Neural cell (in vitro differentiated cells): ENCODE measurements at regions not wholly inside any gene's neighbourhood (a gene's known extent, or its start where the extent isn't known, plus 50 kb on each side); places are given as distances from the start of the nearest gene placed in this dataset.
"Not testable (repeated sequence)": the region's sequence is repeated elsewhere in the genome, so short reads cannot be mapped to it uniquely, and the experiment has no call there.

Experiments used
- H2AFZ ChIP-seq: fragments of 200-600, 300-800 bp; sonication (generic), shearing (Covaris generic); 2 replicates; pipeline ENCODE4 v1.6.0; 2014; ENCODE audit warnings: low read depth, mild to moderate bottlenecking, antibody characterized with exemption, low read length, moderate library complexity
- H3F3A ChIP-seq: fragments of 200-600 bp; shearing (Covaris generic); 2 replicates; pipeline ENCODE4 v1.6.1; 2016; ENCODE audit warnings: mild to moderate bottlenecking, moderate library complexity, mixed read lengths, antibody characterized with exemption, low read length; ENCODE audit not compliant: insufficient read depth, poor library complexity, severe bottlenecking
- H3K27ac ChIP-seq: fragments of 200-600, 300-800 bp; sonication (generic), shearing (Covaris generic); 2 replicates; pipeline ENCODE4 v1.5.1; 2014; ENCODE audit warnings: mild to moderate bottlenecking, low read length, moderate library complexity
- H3K27me3 ChIP-seq: fragments of 300-800, 200-600 bp; sonication (generic), shearing (Covaris generic); 2 replicates; pipeline ENCODE4 v1.6.0; 2014; ENCODE audit warnings: mild to moderate bottlenecking, low read depth, low read length, moderate library complexity; ENCODE audit not compliant: insufficient read depth
- H3K36me3 ChIP-seq: fragments of 300-800, 200-600 bp; sonication (generic), shearing (Covaris generic); 2 replicates; pipeline ENCODE4 v1.5.1; 2014; ENCODE audit warnings: mild to moderate bottlenecking, antibody characterized with exemption, low read length, moderate library complexity; ENCODE audit not compliant: insufficient read depth
- H3K4me2 ChIP-seq: fragments of 300-800, 200-600 bp; sonication (generic), shearing (Covaris generic); 2 replicates; pipeline ENCODE4 v1.6.0; 2014; ENCODE audit warnings: mild to moderate bottlenecking, low read length
- H3K4me3 ChIP-seq: fragments of 300-800, 200-600 bp; sonication (generic), shearing (Covaris generic); 2 replicates; pipeline ENCODE4 v1.5.1; 2014; ENCODE audit warnings: mild to moderate bottlenecking, low read length, moderate library complexity
- H3K79me2 ChIP-seq: fragments of 200-600 bp; shearing (Covaris generic); replicated peaks from 2 replicates; pipeline ENCODE4 v1.6.0; 2014; ENCODE audit warnings: mild to moderate bottlenecking, low read length, moderate library complexity; ENCODE audit not compliant: insufficient read depth
- H3K9ac ChIP-seq: fragments of 300-800, 200-600 bp; sonication (generic), shearing (Covaris generic); 2 replicates; pipeline ENCODE4 v1.6.1; 2016; ENCODE audit warnings: mild to moderate bottlenecking, low read length, mixed read lengths
- H3K9me2 ChIP-seq: fragments of 200-600 bp; shearing (Covaris generic); 2 replicates; pipeline ENCODE4 v1.6.1; 2016; ENCODE audit warnings: mild to moderate bottlenecking, low read length, mixed read lengths; ENCODE audit not compliant: insufficient read depth
- H3K9me3 ChIP-seq: fragments of 200-600, 300-800 bp; sonication (generic), shearing (Covaris generic); 2 replicates; pipeline ENCODE4 v1.6.1; 2016; ENCODE audit warnings: mild to moderate bottlenecking, mixed run types, low read length, moderate library complexity, mixed read lengths
- H4K20me1 ChIP-seq: fragments of 200-600 bp; shearing (Covaris generic); 2 replicates; pipeline ENCODE4 v1.6.1; 2016; ENCODE audit warnings: mild to moderate bottlenecking, mixed run types; ENCODE audit not compliant: insufficient read depth
- EP300 ChIP-seq: fragments of 450-650 bp; conservative IDR thresholded peaks from 2 replicates; pipeline ENCODE4 v1.6.1; 2014; ENCODE audit warnings: antibody characterized with exemption, mild to moderate bottlenecking, moderate library complexity; ENCODE audit not compliant: poor library complexity, severe bottlenecking
- EZH2 ChIP-seq: fragments of 200-600, 300-800 bp; shearing (Covaris generic), sonication (generic); IDR thresholded peaks from 2 replicates; pipeline ENCODE4 v1.6.1; 2014; ENCODE audit warnings: antibody characterized with exemption, low read length, borderline replicate concordance, mild to moderate bottlenecking; ENCODE audit not compliant: insufficient read depth, poor library complexity, severe bottlenecking
- MXI1 ChIP-seq: fragments of 450-650 bp; conservative IDR thresholded peaks from 2 replicates; pipeline ENCODE4 v1.6.1; 2014; ENCODE audit warnings: antibody characterized with exemption, mild to moderate bottlenecking; ENCODE audit not compliant: poor library complexity, severe bottlenecking
- POLR2AphosphoS5 ChIP-seq: IDR thresholded peaks from 2 replicates; pipeline ENCODE4 v1.6.1; 2012
- SMC3 ChIP-seq: fragments of 450-650 bp; conservative IDR thresholded peaks from 2 replicates; pipeline ENCODE4 v1.6.1; 2014; ENCODE audit warnings: antibody characterized with exemption, mild to moderate bottlenecking, moderate library complexity; ENCODE audit not compliant: poor library complexity
- TAF1 ChIP-seq: IDR thresholded peaks from 2 replicates; pipeline ENCODE4 v1.6.1; 2012; ENCODE audit warnings: low read depth
- TF ChIP-seq, protein P1 (sequence below): fragments of 450-650 bp; IDR thresholded peaks from 2 replicates; pipeline ENCODE4 v1.5.1; 2014; ENCODE audit warnings: antibody characterized with exemption, mild to moderate bottlenecking, moderate library complexity; ENCODE audit not compliant: poor library complexity, severe bottlenecking

DNA sequence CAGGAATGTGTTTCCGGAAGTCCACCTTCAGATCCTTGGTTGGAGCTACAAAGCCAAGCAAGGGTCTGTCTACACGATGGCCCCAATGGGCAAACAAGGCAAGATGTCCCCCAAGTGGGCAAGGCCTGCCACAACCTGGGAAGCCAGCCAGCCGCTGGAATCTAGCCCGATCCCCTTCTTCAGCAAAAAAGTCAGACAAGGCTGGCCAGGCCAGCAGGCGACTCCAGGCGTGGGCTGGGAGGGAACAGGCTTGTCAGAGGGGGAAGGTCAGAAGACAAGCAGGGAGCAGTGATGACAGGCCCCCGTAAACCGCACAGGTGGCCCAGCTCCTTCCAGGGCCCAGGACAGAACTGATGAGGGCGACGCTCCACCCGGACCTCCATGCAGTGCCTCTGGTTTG, 69.7 kb upstream of the WASF3 start:
- H3K9me2 ChIP-seq = no peaks in the 10 kb centered on the region
- no peaks in the 10 kb centered on the region for H3K36me3 ChIP-seq
- H3K9ac ChIP-seq = no peak overlapping the region
- H4K20me1 ChIP-seq = no peaks in the 10 kb centered on the region
- H3K27ac ChIP-seq = no peak overlapping the region
- TF ChIP-seq EZH2 (no peak), TAF1 (no peak), POLR2AphosphoS5 (no peak), EP300 (no peak), MXI1 (no peak)
- TF ChIP-seq, protein P1, sequence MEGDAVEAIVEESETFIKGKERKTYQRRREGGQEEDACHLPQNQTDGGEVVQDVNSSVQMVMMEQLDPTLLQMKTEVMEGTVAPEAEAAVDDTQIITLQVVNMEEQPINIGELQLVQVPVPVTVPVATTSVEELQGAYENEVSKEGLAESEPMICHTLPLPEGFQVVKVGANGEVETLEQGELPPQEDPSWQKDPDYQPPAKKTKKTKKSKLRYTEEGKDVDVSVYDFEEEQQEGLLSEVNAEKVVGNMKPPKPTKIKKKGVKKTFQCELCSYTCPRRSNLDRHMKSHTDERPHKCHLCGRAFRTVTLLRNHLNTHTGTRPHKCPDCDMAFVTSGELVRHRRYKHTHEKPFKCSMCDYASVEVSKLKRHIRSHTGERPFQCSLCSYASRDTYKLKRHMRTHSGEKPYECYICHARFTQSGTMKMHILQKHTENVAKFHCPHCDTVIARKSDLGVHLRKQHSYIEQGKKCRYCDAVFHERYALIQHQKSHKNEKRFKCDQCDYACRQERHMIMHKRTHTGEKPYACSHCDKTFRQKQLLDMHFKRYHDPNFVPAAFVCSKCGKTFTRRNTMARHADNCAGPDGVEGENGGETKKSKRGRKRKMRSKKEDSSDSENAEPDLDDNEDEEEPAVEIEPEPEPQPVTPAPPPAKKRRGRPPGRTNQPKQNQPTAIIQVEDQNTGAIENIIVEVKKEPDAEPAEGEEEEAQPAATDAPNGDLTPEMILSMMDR = no peak
- H3K79me2 ChIP-seq = no peaks in the 10 kb centered on the region
- H3K27me3 ChIP-seq = no peaks in the 10 kb centered on the region
- no peaks in the 10 kb centered on the region for H3K9me3 ChIP-seq
- no peak overlapping the region for H3K4me2 ChIP-seq
- no peak overlapping the region for H3K4me3 ChIP-seq
- H2AFZ ChIP-seq = no peak overlapping the region
- no peaks in the 10 kb centered on the region for H3F3A ChIP-seq

DNA sequence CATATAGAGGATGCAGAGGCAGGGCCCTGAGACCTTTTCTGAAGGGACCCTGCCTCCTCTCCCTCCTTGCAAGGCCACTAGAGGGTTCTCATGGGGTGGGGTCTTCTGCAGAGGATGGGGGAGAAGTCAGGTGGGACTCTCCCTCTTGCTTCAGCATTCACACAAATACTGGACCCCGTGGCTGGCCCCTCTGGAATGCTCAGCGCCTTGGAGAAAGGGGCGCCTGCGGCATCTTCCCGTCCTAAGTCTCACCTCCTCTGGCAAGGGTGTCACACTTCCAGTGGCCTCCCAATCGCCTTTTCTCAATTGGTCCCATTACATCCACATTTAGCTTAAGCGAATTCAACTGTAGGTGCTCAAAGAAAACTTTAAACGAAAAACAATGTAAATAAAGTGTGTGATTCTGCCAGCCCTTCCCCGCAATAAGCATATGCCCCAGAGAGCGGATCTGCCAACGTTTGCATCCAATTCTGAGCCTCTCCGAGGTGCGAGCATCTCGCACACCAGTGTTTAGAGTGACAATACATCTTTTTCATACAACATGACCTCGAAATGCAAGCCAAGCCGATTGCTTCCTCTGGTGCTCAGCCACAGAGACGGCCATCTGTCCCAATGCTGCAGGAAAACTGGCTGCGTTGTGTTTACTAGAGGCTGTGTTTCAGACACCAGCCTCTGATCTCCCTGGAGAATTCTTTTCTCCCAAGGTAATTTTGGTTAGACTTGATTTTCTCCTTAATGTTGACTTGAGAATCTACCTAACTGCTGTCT, 69.1 kb upstream of the WASF3 start:
- Histone ChIP-seq H4K20me1 (no peaks in the 10 kb centered on the region), H3K9me2 (no peaks in the 10 kb centered on the region), H2AFZ (no peak overlapping the region), H3K4me2 (no peak overlapping the region), H3K9me3 (no peaks in the 10 kb centered on the region), H3K36me3 (no peaks in the 10 kb centered on the region), H3K27ac (no peak overlapping the region), H3K4me3 (no peak overlapping the region), H3K79me2 (no peaks in the 10 kb centered on the region), H3F3A (no peaks in the 10 kb centered on the region), H3K9ac (no peak overlapping the region), H3K27me3 (no peaks in the 10 kb centered on the region)
- TF ChIP-seq SMC3 (no peak), EP300 (no peak)

DNA sequence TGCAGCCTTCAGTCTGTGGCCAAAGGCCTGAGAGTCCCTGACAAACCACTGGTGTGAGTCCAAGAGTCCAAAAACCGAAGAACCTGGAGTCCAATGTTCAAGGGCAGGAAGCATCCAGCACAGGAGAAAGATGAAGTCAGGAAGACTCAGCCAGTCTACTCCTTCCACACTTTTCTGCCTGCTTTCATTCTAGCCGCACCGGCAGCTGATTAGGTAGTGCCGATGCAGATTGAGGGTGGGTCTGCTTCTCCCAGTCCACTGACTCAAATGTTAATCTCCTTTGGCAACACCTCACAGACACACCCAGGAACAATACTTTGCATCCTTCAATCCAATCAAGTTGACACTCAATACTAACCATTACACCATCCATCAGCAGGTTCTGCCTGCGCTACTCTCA, 65.2 kb upstream of the WASF3 start:
- H3K4me3 ChIP-seq, H4K20me1 ChIP-seq, H3K9me3 ChIP-seq, H3K27ac ChIP-seq, H2AFZ ChIP-seq, H3K4me2 ChIP-seq, H3F3A ChIP-seq, H3K36me3 ChIP-seq, H3K9me2 ChIP-seq, H3K79me2 ChIP-seq, H3K9ac ChIP-seq, H3K27me3 ChIP-seq: not testable (repeated sequence)
